Fibroblast of mammary gland (primary cell): ENCODE measurements at regions not wholly inside any gene's neighbourhood (a gene's known extent, or its start where the extent isn't known, plus 50 kb on each side); places are given as distances from the start of the nearest gene placed in this dataset.

Source experiments
- DNase-seq: peaks from one replicate; pipeline ENCODE4 v3.0.0-alpha.2; 2010; ENCODE audit warnings: low read depth
- H3K4me3 ChIP-seq: 2 replicates; pipeline ENCODE4 v1.5.1; 2011; ENCODE audit warnings: low read depth, mild to moderate bottlenecking, low read length, moderate library complexity; ENCODE audit not compliant: control insufficient read depth
- TF ChIP-seq, protein P1 (sequence below): conservative IDR thresholded peaks from 2 replicates; pipeline ENCODE4 v1.5.1; 2011; ENCODE audit warnings: low read depth, low read length, inconsistent platforms; ENCODE audit not compliant: control insufficient read depth, insufficient read depth

DNA sequence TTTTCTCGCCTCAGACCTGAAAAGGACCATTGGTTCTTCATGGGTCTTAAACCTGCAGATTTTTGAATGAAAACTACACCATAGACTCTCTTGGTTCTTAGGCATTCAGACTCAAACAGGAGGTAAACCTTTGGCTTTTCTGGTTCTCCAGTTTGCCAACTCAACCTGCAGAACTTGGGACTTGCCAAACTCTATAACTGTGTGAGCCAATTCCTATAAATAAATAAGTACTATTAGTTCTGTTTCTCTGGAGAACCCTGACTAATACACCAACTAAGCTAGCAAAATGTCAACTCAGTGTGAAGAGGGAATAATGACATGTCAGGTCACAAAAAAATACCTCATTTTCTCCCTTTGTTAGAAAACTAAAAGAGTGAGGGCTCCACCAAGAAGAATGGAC is 374.6 kb downstream of the RAB28 start:
- no peak overlapping the region for H3K4me3 ChIP-seq
- no peak for DNase-seq
- TF ChIP-seq, protein P1, sequence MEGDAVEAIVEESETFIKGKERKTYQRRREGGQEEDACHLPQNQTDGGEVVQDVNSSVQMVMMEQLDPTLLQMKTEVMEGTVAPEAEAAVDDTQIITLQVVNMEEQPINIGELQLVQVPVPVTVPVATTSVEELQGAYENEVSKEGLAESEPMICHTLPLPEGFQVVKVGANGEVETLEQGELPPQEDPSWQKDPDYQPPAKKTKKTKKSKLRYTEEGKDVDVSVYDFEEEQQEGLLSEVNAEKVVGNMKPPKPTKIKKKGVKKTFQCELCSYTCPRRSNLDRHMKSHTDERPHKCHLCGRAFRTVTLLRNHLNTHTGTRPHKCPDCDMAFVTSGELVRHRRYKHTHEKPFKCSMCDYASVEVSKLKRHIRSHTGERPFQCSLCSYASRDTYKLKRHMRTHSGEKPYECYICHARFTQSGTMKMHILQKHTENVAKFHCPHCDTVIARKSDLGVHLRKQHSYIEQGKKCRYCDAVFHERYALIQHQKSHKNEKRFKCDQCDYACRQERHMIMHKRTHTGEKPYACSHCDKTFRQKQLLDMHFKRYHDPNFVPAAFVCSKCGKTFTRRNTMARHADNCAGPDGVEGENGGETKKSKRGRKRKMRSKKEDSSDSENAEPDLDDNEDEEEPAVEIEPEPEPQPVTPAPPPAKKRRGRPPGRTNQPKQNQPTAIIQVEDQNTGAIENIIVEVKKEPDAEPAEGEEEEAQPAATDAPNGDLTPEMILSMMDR, result no peak

DNA sequence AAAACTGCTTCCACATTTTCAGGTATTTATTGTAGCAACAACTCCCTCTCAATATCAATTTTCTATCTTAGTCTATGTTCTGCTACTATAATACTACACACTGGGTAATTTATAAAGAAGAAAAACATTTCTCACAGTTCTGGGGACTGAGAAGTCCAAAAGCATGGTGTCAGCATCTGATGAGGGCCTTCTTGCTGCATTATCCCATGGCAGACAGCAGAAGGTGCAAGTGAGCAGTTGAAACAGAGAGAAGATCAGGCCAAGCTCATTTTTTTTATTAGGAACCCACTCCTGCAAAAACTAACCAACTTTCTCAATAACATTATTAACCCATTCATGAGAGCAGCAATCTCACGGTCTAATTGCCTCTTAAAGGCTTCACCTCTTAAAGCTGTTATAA is 376.0 kb downstream of the RAB28 start:
- DNase-seq, result no peak
- TF ChIP-seq, protein P1, result peak; percentile 6
- no peak overlapping the region for H3K4me3 ChIP-seq

DNA sequence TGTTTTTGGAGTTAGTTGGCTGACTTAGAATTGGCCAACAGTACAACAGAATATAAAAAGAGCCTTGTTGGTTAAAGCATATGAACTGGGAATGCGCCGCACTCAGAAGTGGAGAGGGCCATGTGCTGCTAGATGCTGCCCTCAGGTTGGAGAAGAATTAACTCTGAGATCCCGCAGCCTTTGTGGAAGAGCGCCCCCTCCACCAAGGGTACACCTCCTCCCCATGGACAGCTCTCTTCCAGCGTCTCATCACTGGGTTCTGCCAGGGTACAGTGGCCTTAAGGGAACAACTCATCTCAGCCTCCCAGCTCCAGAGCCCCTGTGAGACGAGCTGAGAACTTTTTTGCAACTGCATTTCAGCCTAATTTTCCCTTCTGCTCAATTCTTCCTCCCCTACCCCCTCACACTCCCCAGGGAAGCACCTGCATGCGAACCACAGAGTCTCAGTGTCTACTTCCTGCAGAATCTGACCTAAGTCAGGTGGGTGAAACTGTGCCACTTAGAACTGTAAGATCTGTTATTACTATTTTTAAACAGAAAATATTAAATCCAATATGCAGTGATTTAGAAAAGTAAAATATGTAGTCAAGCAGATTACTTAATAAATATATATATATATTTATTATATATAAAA is 380.6 kb downstream of the RAB28 start:
- no peak overlapping the region for H3K4me3 ChIP-seq
- TF ChIP-seq, protein P1, result no peak
- DNase-seq, result no peak

DNA sequence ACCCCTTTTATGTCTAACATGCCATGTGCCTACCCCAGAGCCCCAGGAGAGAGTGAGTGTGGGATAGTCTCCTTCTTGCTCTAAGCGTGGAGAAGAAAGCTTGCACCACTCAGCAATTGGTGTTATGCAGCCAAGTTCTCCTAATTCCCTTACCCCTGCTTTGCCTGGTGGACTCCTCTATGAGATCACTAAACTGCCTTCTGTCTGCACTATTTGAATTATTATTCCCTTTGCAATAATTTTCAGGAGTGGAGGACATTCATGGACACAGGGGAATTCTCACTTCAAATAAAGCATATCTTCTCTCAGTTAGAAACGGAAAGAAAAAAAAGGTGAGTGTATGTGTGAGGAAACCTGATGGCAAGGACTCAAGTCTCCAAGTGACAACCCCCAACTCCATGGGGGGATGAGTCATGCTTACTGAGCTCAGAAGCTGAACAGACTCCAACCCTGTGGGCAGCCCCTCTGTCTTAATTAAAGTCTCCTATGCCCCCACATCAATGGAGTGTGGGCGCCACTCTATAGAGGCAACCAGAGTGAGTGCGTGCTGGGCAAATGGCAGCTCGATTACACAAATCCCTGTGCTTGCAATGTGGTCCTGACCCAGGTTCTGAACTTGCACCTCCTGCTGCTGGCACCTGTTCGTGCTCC is 381.9 kb downstream of the RAB28 start:
- H3K4me3 ChIP-seq, result no peak overlapping the region
- TF ChIP-seq, protein P1, result no peak
- peak; percentile 4 for DNase-seq

DNA sequence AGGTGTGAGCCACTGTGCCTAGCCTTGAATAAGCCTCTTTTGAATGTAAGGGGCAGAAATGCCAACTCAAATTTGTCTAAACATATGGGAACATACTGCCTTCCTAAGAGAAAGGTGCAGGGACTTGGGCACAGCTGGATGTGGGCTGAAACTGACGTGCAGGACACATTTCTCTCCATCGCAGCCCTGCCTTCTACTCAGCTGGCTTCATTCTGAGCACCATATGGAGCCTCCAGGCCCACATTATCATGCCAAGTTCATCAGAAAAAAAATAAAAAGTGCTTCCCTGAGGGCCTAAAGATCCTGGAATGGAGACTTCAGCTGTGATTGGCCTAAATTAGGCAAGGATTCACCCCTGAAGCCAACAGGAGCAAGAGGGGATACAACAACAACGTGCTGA is 386.2 kb downstream of the RAB28 start:
- DNase-seq, result no peak
- TF ChIP-seq, protein P1, result no peak
- no peak overlapping the region for H3K4me3 ChIP-seq

DNA sequence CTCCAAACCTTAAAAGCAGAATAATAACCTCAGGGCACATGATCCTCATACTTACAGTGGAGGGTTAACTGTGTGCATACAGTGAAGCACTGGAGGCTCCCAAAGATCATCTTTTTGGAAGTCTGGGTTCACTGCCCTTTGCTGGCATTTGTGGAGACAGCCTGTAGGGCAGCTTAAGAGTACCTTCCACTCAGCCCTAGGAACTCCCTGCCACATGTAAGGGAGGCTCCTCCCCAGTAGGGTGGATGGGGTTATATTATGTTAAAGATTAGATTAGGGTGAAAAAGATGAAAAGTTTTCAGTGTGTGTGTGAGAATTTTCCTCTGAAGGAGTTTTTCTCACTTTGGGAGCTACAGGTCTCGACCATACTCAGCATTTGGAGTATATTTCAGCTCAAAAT is 388.4 kb downstream of the RAB28 start:
- no peak overlapping the region for H3K4me3 ChIP-seq
- no peak for DNase-seq
- TF ChIP-seq, protein P1, result no peak
